Left ventricle myocardium inferior (tissue), 1 donor: ENCODE measurements at regions not wholly inside any gene's neighbourhood (a gene's known extent, or its start where the extent isn't known, plus 50 kb on each side); places are given as distances from the start of the nearest gene placed in this dataset.
"Not testable (repeated sequence)": the region's sequence is repeated elsewhere in the genome, so short reads cannot be mapped to it uniquely, and the experiment has no call there.

Experiments used
- DNase-seq: peaks from one replicate; pipeline ENCODE4 v3.0.0-alpha.2; 2020
- H3K27ac ChIP-seq: fragments of 200-600 bp; replicated peaks from 2 replicates; pipeline ENCODE4 v1.8.0; 2021
- H3K27me3 ChIP-seq: fragments of 200-600 bp; 2 replicates; pipeline ENCODE4 v1.8.0; 2021; ENCODE audit warnings: low read depth
- H3K36me3 ChIP-seq: fragments of 200-600 bp; 2 replicates; pipeline ENCODE4 v1.8.0; 2021
- H3K4me1 ChIP-seq: fragments of 200-600 bp; 2 replicates; pipeline ENCODE4 v1.8.0; 2021
- H3K4me3 ChIP-seq: fragments of 200-600 bp; 2 replicates; pipeline ENCODE4 v1.8.0; 2021; ENCODE audit warnings: mild to moderate bottlenecking, moderate library complexity
- H3K9me3 ChIP-seq: fragments of 200-600 bp; replicated peaks from 2 replicates; pipeline ENCODE4 v1.8.0; 2021
- intact Hi-C: fragments of 100-400 bp; cut with micrococcal nuclease; formaldehyde crosslinking; loops from one replicate; pipeline ENCODE4 v1.11.0; 2022
- TF ChIP-seq, protein P1 (sequence below): fragments of 200-600 bp; IDR thresholded peaks from 2 replicates; pipeline ENCODE4 v1.8.0; 2021; ENCODE audit warnings: antibody characterized with exemption, mild to moderate bottlenecking, borderline replicate concordance
- donor health status: DM: no; HTN: yes; CAD: no; lungs with severe emphysema.

DNA sequence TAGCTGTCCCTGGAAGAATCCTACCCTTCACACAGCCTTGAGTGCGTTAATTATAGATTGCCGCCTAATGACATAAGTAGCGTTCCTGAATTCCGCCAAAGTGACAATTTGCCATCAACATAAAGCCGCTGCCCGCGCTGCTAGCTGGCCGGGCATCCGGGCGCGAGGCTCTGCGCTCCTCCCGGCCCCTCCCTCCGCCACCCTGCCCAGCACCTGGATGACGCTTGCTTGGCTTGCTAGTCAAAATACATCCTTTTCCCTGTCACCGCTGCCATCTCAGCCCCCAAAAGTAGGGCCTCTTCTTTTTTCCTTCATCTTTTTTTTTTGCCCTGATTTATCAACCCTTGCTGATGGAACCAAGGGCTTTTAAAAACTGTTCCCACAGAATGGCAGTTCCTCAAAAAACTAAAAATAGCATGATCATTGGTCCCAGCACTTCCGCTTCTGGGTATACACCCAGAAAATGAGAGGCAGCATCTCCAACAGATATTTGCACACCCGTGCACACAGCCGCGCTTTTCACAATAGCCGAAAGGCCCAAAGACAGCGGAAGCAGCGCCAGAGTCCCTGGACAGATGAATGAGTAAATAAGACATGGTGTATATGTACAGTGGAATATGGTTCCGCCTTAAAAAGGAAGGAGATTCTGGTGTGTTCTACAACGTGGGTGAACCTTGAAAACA is 235.2 kb downstream of the BCL11B start:
- TF ChIP-seq, protein P1, sequence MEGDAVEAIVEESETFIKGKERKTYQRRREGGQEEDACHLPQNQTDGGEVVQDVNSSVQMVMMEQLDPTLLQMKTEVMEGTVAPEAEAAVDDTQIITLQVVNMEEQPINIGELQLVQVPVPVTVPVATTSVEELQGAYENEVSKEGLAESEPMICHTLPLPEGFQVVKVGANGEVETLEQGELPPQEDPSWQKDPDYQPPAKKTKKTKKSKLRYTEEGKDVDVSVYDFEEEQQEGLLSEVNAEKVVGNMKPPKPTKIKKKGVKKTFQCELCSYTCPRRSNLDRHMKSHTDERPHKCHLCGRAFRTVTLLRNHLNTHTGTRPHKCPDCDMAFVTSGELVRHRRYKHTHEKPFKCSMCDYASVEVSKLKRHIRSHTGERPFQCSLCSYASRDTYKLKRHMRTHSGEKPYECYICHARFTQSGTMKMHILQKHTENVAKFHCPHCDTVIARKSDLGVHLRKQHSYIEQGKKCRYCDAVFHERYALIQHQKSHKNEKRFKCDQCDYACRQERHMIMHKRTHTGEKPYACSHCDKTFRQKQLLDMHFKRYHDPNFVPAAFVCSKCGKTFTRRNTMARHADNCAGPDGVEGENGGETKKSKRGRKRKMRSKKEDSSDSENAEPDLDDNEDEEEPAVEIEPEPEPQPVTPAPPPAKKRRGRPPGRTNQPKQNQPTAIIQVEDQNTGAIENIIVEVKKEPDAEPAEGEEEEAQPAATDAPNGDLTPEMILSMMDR = no peak
- DNase-seq = peak; percentile 30
- Histone ChIP-seq H3K4me3 (peak overlapping the region; percentile 46), H3K36me3 (no peaks in the 10 kb centered on the region), H3K4me1 (peaks cover 13% of the 10 kb centered on the region), H3K27ac (peak overlapping the region; percentile 57), H3K27me3 (peaks cover 38% of the 10 kb centered on the region), H3K9me3 (no peaks in the 10 kb centered on the region)
- intact Hi-C loops = no loop called here

DNA sequence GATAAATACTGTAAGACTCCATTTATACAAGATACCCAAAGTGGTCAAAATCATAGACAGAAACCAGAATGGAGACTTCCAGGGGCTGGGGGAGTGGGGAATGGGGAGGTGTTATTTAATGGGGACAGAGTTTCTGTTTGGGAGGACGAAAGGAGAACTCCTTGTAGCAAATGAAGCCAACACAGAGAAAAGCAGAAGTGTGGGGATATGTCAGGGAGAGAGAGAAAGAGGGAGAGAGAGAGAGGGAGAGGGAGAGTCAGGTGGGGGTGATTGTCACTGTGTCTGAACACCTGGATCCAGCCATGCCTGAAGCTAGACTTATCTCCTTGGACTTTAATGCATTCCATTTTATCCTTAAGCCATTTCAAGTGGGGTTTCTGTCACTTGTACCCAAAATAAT is 234.7 kb downstream of the BCL11B start:
- H3K27ac ChIP-seq, H3K36me3 ChIP-seq, H3K9me3 ChIP-seq, DNase-seq, intact Hi-C loops, H3K4me3 ChIP-seq: not testable (repeated sequence)
- peaks cover 13% of the 10 kb centered on the region for H3K4me1 ChIP-seq
- H3K27me3 ChIP-seq = peaks cover 40% of the 10 kb centered on the region

DNA sequence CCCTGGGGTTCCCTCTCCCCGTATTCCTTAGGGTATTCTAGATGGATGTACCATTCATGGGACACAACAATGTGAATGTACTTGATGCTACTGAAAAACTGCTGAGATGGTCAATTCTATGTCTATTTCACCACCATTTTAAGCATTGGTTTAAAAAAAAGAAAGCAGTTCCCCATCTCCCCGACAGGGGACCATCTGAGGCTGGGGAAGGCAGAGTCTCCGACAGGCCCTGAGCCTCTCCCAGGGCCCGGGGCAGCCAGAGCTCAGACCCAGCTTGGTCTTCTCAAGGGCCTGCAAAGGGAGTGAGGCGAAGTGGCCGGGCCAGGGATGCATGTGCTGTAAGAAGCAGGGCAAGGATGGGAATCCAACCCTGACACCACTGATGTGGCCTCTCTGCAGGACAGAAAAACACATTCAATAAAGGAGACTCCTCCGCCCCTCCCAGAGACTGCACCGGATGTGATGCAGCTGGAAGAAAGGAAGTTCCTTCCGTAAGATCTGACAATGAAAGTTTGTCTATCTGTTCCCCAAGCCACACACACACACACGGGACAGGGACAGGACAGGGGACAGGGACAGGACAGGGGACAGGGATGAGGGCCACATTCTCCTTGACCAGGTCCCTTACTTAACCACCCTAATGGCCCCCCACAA is 234.1 kb downstream of the BCL11B start:
- Histone ChIP-seq H3K36me3 (no peaks in the 10 kb centered on the region), H3K4me1 (peaks cover 13% of the 10 kb centered on the region), H3K4me3 (no peak overlapping the region), H3K9me3 (no peaks in the 10 kb centered on the region), H3K27me3 (peaks cover 39% of the 10 kb centered on the region), H3K27ac (no peak overlapping the region)
- TF ChIP-seq, protein P1 = no peak
- DNase-seq = no peak
- intact Hi-C loops = no loop called here

DNA sequence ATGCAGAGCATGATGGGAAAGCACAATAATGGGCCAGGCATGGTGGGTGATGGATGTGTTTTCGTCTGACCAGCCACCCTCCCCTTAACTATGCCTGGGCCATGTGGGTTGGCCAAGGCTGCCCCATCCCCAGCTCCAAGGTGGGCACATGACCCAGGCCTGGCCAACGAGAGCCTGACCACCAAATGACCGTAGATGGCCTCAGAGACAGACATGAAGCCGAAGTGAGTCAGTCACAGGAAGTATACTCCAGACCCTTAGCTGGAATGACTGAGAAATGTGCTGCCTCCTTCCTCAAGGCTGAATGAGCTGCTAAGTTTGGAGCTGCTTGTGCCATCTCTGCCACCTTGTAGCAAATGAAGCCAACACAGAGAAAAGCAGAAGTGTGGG is 233.6 kb downstream of the BCL11B start:
- no peak overlapping the region for H3K27ac ChIP-seq
- no peak overlapping the region for H3K4me3 ChIP-seq
- no peaks in the 10 kb centered on the region for H3K9me3 ChIP-seq
- peaks cover 13% of the 10 kb centered on the region for H3K4me1 ChIP-seq
- DNase-seq = no peak
- TF ChIP-seq, protein P1 = no peak
- intact Hi-C loops = no loop called here
- H3K27me3 ChIP-seq = peaks cover 40% of the 10 kb centered on the region
- no peaks in the 10 kb centered on the region for H3K36me3 ChIP-seq

DNA sequence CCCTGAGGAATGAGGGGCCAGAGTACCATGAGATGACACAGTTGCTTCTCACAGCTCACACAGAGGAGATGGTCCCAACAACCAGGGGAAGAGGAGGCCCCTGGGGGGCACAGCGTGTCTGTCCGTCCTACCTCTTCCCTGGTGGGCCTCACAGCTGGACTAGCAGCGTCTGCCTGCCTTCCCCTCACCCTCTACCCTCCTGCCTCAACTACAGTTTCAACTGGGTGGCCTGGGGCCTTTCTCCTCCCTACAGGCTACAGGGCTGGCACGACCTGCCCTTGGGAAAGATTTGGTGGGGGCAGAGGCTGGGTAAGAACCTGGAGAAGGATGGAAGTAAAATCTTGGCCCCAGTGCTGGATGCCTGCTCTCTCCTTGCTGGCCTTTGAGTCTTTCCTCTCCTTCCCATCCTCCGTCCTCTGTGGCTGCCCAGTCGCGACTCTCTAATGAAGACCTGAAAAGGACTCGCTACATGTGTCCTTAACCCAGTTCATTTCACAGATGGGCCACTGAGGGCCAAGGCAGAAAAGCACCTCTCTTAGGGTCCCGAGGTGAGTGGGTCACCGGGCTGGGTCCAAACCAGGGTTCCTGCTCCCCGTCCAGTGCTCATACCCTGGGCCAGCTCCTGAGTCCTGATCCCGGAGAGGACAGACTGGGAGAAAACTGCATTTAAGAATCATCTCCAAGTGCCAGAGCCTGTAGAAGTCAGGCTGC is 232.5 kb downstream of the BCL11B start:
- Histone ChIP-seq H3K4me1 (peaks cover 13% of the 10 kb centered on the region), H3K9me3 (no peaks in the 10 kb centered on the region), H3K27me3 (peaks cover 29% of the 10 kb centered on the region), H3K27ac (no peak overlapping the region), H3K36me3 (no peaks in the 10 kb centered on the region), H3K4me3 (no peak overlapping the region)
- intact Hi-C loops = no loop called here
- TF ChIP-seq, protein P1 = no peak
- no peak for DNase-seq

DNA sequence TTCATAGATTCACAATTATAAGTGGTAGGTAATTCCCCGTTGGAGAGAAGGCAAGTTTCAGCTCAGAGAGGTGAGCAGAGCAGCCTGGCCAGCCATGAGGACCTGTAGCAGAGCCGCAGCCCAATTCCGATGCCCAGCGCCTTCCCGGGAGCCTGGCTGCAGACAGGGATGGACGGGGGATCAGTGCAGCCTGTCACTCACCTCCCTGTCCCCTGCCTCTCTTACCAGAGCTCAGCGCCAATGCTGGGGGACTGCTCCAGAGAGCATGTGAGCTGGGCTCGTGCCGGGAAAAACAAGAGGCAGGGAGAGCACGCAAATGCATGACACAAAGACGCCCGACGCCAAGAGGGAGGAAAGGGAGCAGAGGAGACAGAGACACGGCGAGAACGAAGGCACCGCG is 231.9 kb downstream of the BCL11B start:
- peaks cover 24% of the 10 kb centered on the region for H3K27me3 ChIP-seq
- no peak overlapping the region for H3K4me3 ChIP-seq
- H3K27ac ChIP-seq = no peak overlapping the region
- no peak for DNase-seq
- H3K36me3 ChIP-seq = no peaks in the 10 kb centered on the region
- TF ChIP-seq, protein P1 = no peak
- H3K9me3 ChIP-seq = peaks cover 1% of the 10 kb centered on the region
- peaks cover 13% of the 10 kb centered on the region for H3K4me1 ChIP-seq
- intact Hi-C loops = no loop called here
